ENCODE measurements at regions not wholly inside any gene's neighbourhood (a gene's known extent, or its start where the extent isn't known, plus 50 kb on each side); places are given as distances from the start of the nearest gene placed in this dataset.
"Not testable (repeated sequence)": the region's sequence is repeated elsewhere in the genome, so short reads cannot be mapped to it uniquely, and the experiment has no call there.

DNA sequence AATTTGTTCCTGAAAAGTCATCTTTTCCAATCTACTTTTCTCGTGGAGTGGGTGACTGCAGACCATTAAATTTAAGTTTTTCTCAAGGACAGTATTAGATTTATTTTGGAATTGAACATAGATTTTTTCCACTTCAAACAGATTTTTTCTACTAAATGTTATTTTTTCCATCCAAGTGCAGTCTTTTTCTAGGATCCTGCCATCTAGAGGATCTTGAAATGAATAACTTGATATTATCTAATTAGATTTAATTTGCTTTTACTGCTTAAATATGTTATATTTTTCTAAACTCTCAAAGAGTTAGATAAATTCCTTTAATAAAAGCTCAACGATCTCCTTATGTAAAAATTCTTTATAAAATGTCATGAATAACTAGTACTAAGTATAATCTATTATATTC is 136.9 kb upstream of the PRR16 start:
- peak in 1 of 2 donors; percentile 2 for DNase-seq (ENCODE audit: low read depth in 2 of 2)

- DNase-seq (ENCODE audit: low read depth in 2 of 2) = no peak
Measured at GRCh38 chr5:120329095-120329494, 135.0 kb upstream of the PRR16 start.

- DNase-seq (ENCODE audit: low read depth in 2 of 2) = no peak
Measured at GRCh38 chr5:120330558-120330957, 133.5 kb upstream of the PRR16 start.

DNA sequence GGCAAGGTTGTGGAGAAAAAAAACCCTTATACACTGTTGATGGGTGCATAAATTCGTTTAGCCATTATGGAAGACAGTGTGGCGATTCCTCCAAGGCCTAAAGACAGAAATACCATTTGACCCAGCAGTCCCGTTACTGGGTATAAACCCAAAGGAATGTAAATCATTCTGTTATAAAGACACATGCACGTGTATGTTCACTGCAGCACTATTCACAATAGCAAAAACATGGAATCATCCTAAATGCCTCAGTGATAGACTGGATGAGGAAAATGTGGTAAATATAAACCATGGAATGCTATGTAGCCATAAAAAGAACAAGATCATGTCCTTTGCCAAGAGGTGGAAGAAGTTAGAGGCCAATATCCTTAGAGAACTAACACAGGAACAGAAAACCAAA is 119.9 kb upstream of the PRR16 start:
- no peak for DNase-seq (ENCODE audit: low read depth in 2 of 2)

DNA sequence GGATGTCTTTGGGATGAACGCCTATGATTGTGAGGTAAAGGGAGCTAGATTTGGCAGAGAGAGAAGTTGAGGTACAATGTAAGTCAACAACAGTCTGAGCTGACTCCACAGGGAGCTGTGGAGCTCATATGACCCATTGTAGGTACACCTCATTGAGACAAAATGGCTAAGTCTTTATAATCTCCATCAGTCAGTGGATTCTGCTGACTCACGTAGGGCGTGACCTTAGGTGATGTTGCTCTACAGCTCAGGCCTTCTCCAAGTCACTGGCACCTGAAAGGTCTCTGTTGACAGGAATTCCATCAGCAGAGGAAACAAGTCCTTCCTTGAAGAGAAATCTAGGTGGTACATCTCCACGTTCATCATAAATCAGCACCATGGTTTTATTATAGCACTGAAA is 118.2 kb upstream of the PRR16 start:
- DNase-seq (ENCODE audit: low read depth in 2 of 2) = no peak

DNA sequence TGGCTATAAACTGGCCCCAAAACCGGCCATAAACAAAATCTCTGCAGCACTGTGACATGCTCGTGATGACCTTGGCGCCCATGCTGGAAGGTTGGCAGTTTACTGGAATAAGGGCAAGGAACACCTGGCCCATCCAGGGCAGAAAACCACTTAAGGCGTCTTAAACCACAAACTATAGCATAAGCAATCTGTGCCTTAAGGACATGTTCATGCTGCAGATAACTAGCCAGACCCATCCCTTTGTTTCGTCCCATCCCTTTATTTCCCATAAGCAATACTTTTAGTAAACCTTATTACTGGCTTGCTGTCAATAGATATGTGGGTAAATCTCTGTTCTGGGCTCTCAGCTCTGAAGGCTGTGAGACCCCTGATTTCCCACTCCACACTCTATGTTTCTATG is 113.0 kb upstream of the PRR16 start:
- not testable (repeated sequence) for DNase-seq (ENCODE audit: low read depth in 2 of 2)

DNA sequence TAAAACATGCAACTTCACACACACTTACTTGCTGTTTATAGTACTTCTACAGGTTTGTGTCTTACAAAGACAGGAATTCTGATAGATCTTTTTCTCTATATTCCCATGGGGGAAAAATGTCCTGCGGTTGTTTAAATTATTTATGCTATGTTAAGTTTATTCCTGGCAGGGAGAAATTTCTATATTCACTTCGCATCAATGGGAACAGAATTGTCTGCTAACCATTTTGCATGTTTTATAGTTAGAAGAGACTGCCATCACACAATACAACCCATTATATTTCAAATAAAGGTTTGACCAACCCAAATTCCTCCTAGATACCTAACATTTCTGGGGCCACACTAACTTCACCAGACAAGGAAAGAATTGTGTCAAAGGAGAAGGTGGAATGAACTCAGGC is 110.0 kb upstream of the PRR16 start:
- no peak for DNase-seq (ENCODE audit: low read depth in 2 of 2)

DNA sequence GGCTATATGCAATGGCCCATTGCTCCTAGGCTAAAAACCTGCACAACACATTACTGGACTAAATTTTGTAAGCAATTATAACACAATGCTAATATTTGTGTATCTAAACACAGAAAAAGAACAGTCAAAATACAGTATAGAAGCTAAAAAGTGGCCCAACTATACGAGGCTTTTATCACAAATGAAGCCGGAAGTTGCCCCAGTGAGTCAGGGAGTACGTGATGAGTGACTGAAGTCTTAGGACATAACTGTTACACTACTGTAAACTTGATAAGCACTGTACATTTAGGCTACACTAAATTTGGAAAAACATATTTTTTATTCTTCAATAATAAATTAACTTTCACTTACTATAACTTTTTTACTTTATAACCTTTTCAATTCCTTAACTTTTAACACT is 105.2 kb upstream of the PRR16 start:
- DNase-seq (ENCODE audit: low read depth in 2 of 2) = peak; percentile 6 to 23

- no peak for DNase-seq (ENCODE audit: low read depth in 2 of 2)
Measured at GRCh38 chr5:120361941-120362340, 102.2 kb upstream of the PRR16 start.

DNA sequence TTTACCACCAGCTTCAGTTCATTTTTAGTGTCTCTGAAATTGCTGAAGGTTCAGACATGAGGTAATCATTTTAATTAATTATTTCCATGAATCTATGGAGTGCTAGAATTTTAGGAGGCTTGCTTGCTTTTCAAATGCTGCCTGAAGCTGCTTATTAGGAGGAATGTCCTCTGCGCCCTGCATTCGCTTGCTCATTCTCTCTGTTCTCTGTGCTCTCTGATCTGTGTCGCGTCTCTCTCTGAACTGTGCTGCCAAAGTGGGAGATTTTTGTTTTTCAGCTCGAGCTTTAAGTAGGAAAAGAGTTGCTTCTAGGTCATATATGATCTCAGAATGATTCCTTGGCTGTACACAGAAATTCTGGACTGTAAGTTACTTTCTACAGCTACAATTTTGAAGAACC is 101.7 kb upstream of the PRR16 start:
- DNase-seq (ENCODE audit: low read depth in 2 of 2) = no peak

- peak in 1 of 2 donors; percentile 37 for DNase-seq (ENCODE audit: low read depth in 2 of 2)
Measured at GRCh38 chr5:120365656-120366446, 98.2 kb upstream of the PRR16 start.

GRCh38 chr5:120367896-120368634 is 96.0 kb upstream of the PRR16 start:
- DNase-seq (ENCODE audit: low read depth in 2 of 2) = no peak

DNA sequence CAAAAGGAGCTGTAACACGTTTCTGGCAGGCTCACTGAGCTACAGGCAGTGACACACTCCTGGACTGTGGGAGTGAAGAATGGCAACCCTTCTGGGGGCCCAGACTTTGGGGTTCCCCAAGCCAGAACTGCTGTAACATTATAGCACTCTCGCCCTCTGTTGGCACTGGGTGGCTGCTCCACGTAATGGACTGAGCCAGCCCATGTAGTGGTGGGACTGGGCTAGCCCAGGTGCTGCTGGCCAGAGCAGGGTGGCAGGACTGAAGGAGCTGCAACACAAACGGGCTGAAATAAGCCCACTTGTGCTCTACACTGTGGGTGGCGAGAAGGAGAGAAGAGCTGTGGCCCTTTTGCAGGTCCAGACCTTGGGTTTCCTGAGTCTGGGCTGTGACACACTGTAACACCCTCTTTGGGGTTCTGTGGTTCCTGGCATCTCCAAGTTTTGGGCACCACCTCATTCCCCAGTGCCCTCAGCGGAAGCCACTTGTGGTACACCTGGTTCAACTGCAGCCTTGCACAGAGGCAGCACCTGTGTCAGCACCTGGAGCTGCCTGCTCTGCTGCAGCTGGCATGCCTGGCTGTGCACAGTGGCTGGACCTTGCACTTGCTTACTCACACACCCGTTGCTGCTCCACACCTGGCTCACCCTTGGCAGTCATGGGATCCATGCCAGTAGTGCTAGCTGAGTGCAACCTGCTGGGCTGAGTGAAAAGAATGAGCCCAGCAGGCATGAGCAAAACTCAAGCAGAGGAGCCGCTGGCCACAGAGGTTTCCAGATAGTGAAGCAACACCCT is 95.0 kb upstream of the PRR16 start:
- DNase-seq (ENCODE audit: low read depth in 2 of 2) = no peak

DNA sequence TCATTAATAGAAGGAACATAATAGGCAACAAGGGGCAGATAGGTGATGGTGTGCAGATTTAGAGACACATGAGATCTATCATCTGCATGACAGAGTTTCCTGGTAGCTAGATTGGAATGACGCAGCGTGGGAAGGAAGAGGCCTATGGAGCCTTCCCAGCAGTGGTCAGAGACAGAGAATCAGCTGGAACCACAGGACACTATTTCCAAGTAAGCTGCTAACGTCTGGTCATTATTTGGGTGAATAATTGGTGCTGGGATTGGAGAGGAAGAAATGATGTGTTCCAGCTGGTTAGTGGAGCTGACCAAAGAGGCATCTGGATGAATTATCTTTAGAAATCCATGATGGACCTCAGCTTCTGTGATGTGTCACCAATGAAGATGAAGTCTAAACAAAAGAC is 91.2 kb upstream of the PRR16 start:
- peak in 1 of 2 donors; percentile 45 for DNase-seq (ENCODE audit: low read depth in 2 of 2)

DNA sequence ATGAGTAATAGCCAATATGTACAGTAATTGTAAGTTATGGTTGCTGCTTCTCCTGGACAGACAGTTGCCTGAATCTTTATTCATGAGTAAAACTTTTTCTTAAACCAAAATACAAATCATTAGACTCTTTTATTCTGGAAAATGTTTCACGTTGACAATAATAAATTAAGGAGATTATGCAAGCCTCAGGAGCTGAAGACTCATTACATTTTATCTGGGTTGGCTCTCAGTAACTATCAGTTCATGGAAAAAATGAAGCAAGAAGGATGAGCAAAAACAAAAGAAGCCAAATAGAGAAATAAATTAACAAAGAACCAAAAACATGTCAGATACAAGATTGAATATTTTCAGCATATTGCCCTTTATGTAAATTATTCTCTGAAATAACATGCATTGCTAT is 88.9 kb upstream of the PRR16 start:
- DNase-seq (ENCODE audit: low read depth in 2 of 2) = no peak

DNA sequence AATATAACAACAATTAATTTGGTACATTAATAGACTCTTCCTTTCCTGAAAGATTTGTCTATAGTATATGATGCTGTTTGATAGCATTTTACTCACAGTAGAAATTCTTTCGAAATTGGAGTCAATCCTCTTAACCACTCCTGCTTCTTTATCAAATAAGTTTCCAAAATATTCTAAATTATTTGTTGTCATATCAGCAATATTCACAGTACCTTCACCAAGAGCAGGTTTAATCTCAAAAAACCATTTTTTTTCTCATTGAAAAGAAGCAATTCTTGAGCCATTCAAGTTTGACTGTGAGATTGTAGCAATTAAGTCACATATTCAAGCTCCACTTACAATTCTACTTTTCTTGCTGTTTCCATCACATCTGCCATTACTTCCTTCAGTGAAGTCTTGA is 83.5 kb upstream of the PRR16 start:
- DNase-seq (ENCODE audit: low read depth in 2 of 2) = no peak

DNA sequence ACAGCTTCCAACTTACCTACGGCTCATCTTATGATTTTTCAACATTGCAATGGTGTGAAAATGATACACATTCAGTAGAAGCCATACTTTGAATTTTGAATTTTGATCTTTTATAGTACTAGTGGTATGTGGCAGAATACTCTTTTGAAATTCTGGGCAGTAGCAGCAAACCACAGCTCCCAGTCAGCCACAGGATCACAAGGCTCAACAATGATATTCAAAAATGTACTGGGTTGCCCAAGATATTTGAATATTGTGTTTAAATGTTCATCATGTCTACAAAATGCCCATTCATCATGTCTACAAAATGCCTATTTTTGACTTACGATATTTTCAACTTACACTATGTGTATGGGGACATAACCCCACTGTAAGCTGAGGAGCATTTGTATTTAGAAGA is 81.3 kb upstream of the PRR16 start:
- no peak for DNase-seq (ENCODE audit: low read depth in 2 of 2)

DNA sequence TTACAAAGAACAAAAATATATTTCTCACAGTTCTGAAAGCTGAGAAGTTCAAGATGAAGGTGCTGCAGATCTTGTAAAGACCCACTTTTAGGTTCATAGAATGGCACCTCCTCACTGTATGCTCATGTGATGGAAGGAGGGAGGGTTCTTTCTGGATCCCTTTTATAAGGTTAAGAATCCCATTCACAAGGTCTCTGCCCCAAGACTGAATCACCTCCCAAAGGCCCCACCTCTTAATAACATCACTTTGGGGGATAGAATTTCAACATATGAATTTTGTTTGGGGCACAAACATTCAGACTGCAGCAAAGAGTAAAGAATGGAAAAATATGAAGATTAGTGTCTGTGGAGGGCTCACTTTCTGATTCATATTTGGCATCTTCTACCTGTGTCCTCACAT is 77.1 kb upstream of the PRR16 start:
- DNase-seq (ENCODE audit: low read depth in 2 of 2) = no peak

- DNase-seq (ENCODE audit: low read depth in 2 of 2) = peak; percentile 1 to 85
Measured at GRCh38 chr5:120388016-120388781, 75.9 kb upstream of the PRR16 start.

DNA sequence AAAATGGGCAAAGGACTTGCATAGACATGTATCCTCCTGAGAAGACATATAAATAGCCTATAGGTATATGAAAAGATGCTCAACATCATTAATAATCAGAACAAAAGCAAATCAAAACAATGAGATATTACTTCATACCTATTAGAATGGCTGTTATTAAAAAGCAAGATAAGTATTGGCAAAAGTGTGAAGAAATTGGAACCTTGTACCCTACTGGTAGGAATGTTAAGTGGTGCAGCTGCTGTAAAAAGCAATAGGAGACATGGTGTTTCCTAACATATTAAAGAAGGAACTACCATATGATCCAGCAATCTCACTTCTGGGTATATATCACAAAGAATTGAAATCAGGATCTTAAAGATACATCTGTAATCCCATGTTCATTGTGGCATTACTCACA is 69.8 kb upstream of the PRR16 start:
- DNase-seq (ENCODE audit: low read depth in 2 of 2) = no peak

DNA sequence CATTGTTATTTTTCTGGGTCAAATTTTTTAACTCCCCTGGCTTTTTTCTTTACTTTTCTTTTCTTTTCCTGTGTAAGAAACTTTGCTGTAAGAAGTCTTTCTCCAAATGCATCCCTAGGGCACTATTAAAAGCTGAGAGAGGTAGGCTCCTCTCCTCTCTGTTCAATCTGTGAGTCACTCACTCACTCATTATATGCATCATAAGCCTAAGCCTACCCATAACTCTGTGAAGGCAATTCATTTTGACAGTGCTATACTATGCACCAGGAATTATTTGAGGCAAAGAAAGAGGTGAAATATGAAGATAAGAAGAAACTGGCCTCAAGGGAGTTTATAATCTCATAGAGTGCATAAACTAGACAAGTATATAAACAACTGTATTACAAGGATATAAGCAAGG is 67.9 kb upstream of the PRR16 start:
- DNase-seq (ENCODE audit: low read depth in 2 of 2) = no peak

DNA sequence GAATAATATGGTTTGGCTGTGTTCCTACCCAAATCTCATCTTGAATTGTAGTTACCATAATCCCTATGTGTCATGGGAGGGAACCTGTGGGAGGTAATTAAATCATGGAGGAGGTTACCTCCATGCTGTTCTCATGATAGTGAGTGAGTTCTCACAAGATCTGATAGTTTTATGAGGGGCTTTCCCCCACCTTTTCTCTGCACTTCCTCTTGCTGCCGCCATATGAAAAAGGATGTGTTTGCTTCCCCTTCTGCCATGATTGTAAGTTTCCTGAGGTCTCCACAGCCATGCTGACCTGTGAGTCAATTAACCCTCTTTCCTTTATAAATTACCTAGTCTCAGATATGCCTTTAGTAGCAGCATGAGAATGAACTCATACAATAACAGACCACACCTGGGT is 63.7 kb upstream of the PRR16 start:
- DNase-seq (ENCODE audit: low read depth in 2 of 2) = peak in 1 of 2 donors; percentile 34
